ENCODE measurements at regions not wholly inside any gene's neighbourhood (a gene's known extent, or its start where the extent isn't known, plus 50 kb on each side); places are given as distances from the start of the nearest gene placed in this dataset.

DNA sequence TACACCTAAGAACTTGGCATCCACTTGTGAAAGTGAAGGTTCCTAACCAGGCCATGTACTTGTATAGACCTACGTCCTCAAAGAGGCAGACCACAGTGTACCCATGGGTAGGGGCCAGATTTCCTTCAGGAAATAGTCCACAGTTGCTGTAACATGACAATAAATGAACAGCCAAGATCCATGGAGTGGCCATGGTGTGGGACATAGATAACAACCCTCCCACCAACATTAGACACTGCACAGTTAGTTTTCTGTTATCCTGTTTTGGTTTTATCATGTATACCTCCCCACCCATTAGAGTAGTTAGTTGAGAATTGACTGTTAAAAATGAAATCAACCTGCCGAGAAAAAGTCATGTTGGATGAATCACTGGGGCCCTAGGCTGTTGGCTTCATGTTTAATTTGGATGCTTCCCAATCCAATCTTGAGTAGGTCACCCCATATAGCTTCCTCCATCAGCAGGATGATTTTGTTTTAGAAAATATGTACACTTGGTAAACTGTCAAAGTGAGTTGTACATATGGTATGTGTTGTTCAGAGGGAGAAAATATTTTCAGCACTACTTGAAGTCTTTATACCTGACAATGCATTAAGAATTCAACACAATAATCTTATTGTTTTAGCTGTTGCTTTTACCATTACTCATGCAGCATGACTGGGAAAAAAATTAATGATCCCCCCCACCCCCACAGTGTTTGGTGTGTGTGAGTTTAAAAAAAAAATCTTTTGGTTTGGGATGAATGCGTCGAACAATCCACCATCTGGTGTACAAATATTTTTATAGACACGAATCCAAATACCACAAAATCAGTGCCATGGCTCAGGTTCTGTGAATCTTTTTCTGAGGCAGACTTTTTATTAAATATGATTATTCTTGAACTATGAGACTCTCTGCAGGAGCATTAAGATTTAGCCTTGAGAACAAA is 88.3 kb upstream of the ARHGAP29 start:
- no peak for DNase-seq

GRCh38 chr1:94324178-94324544 is 86.8 kb upstream of the ARHGAP29 start:
- no peak for DNase-seq

GRCh38 chr1:94323311-94324177 is 86.2 kb upstream of the ARHGAP29 start:
- no peak for DNase-seq

- no peak for DNase-seq
These were observed 85.3 kb upstream of the ARHGAP29 start for GRCh38 chr1:94322696-94323095.

GRCh38 chr1:94321662-94322061 is 84.3 kb upstream of the ARHGAP29 start:
- DNase-seq = peak; percentile 5

GRCh38 chr1:94319319-94320102 is 82.1 kb upstream of the ARHGAP29 start:
- DNase-seq = no peak

- no peak for DNase-seq
These were observed 81.2 kb upstream of the ARHGAP29 start for GRCh38 chr1:94318505-94319030.

DNA sequence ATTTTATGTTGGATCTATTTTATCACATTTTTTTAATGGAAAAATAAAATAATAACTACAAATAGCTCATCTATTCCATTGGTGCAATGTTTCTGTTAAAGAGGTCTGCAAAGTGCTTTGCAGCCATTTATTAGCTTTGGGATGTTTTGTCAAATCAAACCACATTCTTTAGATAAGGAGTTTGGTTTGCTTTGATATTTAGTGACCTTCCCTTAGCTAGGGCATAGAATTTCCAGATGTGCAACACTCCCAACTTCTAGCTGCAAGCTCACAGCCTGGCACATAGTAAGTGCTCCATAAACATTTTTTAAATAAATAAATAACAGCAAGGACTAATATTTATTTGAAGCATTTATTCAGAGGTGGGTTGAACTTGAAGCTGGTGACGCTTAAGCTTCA is 80.4 kb upstream of the ARHGAP29 start:
- no peak for DNase-seq

- no peak for DNase-seq
These were observed 79.7 kb upstream of the ARHGAP29 start for GRCh38 chr1:94316836-94317789.

GRCh38 chr1:94316183-94316582 is 78.8 kb upstream of the ARHGAP29 start:
- no peak for DNase-seq

GRCh38 chr1:94315552-94316116 is 78.2 kb upstream of the ARHGAP29 start:
- no peak for DNase-seq

DNA sequence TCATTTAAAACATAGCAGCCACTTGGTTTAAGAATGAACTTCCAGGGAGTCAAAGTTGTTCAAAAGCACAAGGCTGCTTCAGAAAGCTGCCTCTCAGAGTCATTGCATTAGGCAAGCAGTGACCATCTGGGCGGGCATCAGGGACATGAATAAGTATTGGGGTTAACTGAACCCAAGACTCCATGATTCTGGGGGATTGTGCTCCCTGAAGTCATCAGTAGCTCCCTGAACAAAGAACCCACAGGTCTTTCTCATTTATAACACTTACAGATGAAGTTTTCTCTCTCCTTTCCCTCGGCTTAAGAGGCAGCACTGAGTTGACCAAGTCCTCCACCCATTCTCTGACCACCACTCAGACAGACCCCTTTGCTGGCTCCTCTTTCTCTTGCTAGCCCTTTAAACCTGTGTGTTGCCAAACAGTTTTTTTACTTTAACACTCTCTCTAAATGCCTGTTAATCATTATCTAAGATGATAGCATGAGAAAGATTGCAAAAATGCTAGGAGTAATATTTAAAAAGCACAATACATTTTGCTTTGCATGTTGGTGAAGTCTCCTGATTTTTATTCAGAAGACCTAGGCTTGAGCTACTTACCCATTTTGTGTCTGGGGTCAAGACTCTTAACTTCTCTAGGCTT is 77.0 kb upstream of the ARHGAP29 start:
- no peak for DNase-seq

GRCh38 chr1:94310570-94311270 is 73.3 kb upstream of the ARHGAP29 start:
- DNase-seq = no peak

DNA sequence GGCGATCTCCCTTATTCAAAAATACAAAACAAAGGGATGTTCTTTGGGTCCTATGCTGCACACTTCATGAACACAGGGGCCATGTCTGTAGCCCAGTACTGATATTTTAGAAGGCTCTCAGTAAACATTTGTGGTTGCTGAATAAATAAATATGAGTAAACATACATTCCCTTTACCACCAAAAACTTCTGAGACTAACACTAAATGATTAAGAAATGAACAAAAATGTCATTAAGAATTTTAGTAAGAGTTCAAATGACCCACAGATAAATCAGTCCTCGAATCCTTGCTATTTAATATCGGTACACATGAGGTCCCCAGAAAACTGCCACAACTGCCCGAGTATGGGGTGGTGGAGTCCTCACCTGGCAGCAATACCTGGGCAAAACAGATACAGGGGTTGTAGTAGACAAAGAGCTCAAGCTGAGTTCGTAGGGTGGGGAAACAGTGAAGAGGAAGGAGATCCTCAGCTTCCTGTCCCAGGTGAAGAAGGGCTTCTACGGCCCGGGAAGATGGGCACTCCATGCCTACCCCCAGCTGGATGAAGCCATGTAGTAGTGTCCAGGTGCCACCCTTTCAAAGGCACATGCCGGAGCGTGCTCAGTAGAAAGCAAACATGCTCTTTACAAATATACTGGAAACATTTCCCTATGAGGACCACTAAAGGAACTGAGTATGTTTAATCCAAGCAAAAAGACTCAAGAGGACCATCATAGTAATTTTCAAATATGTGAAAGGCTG is 72.6 kb upstream of the ARHGAP29 start:
- no peak for DNase-seq

- no peak for DNase-seq
These were observed 71.8 kb upstream of the ARHGAP29 start for GRCh38 chr1:94309216-94309615.

- no peak for DNase-seq
These were observed 69.1 kb upstream of the ARHGAP29 start for GRCh38 chr1:94306521-94306920.

DNA sequence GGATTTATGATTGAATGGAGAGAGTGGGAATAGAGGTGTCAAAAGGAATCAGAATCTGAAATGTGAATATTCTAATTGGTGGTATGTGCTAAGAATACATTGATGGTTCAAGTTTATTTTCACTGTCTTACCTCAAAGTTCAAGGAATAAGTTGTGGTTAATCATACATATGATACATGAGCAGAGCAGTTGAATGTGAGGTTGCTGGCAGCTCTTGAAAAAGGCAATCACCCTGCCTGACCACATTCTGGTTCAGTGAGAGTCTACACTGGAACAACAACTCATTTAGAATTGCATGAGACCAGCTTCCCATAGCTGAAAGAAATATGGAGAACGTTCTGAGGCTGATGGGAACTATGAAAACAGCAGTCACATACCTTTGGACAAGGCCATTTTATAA is 68.3 kb upstream of the ARHGAP29 start:
- no peak for DNase-seq

- no peak for DNase-seq
These were observed 67.2 kb upstream of the ARHGAP29 start for GRCh38 chr1:94304553-94304952.

- no peak for DNase-seq
These were observed 65.6 kb upstream of the ARHGAP29 start for GRCh38 chr1:94303005-94303404.

Data from NCI-H748 treated with DMSO at 0.1 percent for 48 hours (cell line).